ENCODE measurements at regions not wholly inside any gene's neighbourhood (a gene's known extent, or its start where the extent isn't known, plus 50 kb on each side); places are given as distances from the start of the nearest gene placed in this dataset.

- intact Hi-C loops (cut with DNase I) = no loop called here
- H3K9me3 ChIP-seq = no peaks in the 10 kb centered on the region
- no peak overlapping the region for H3K4me3 ChIP-seq
- H3K27me3 ChIP-seq (ENCODE audit: low read depth) = no peaks in the 10 kb centered on the region
- DNase-seq (no peak), ATAC-seq (no peak)
- H3K27ac ChIP-seq = no peak overlapping the region
- H3K36me3 ChIP-seq = no peaks in the 10 kb centered on the region
- no peaks in the 10 kb centered on the region for H3K4me1 ChIP-seq
- no peak for TF ChIP-seq CTCF (IDR thresholded peaks at IDR 0.05)
Measured at GRCh38 chr7:34488766-34489165, 169.3 kb upstream of the NPSR1 start.

GRCh38 chr7:34491899-34492298, 166.1 kb upstream of the NPSR1 start:
- no peaks in the 10 kb centered on the region for H3K4me1 ChIP-seq
- H3K36me3 ChIP-seq = no peaks in the 10 kb centered on the region
- intact Hi-C loops (cut with DNase I) = no loop called here
- no peak for ATAC-seq
- no peak for TF ChIP-seq CTCF (IDR thresholded peaks at IDR 0.05)
- H3K4me3 ChIP-seq = no peak overlapping the region
- H3K27me3 ChIP-seq (ENCODE audit: low read depth) = no peaks in the 10 kb centered on the region
- DNase-seq = no peak
- no peak overlapping the region for H3K27ac ChIP-seq
- no peaks in the 10 kb centered on the region for H3K9me3 ChIP-seq

- no peaks in the 10 kb centered on the region for H3K27me3 ChIP-seq (ENCODE audit: low read depth)
- no peaks in the 10 kb centered on the region for H3K4me1 ChIP-seq
- H3K27ac ChIP-seq = no peak overlapping the region
- ATAC-seq (no peak), DNase-seq (no peak)
- H3K4me3 ChIP-seq = no peak overlapping the region
- no peaks in the 10 kb centered on the region for H3K9me3 ChIP-seq
- intact Hi-C loops (cut with DNase I) = no loop called here
- TF ChIP-seq CTCF (IDR thresholded peaks at IDR 0.05) = no peak
- no peaks in the 10 kb centered on the region for H3K36me3 ChIP-seq
Measured at GRCh38 chr7:34493752-34494151, 164.3 kb upstream of the NPSR1 start.

- Histone ChIP-seq H3K4me3 (no peak overlapping the region), H3K9me3 (no peaks in the 10 kb centered on the region), H3K36me3 (no peaks in the 10 kb centered on the region), H3K27ac (no peak overlapping the region), H3K4me1 (no peaks in the 10 kb centered on the region), H3K27me3 (ENCODE audit: low read depth) (no peaks in the 10 kb centered on the region)
- intact Hi-C loops (cut with DNase I) = no loop called here
- no peak for ATAC-seq
- no peak for TF ChIP-seq CTCF (IDR thresholded peaks at IDR 0.05)
- no peak for DNase-seq
Measured at GRCh38 chr7:34497153-34497777, 160.8 kb upstream of the NPSR1 start.

GRCh38 chr7:34501156-34501555, 156.9 kb upstream of the NPSR1 start:
- Histone ChIP-seq H3K9me3 (no peaks in the 10 kb centered on the region), H3K4me3 (no peak overlapping the region), H3K27ac (no peak overlapping the region), H3K4me1 (no peaks in the 10 kb centered on the region), H3K36me3 (no peaks in the 10 kb centered on the region), H3K27me3 (ENCODE audit: low read depth) (no peaks in the 10 kb centered on the region)
- no peak for ATAC-seq
- intact Hi-C loops (cut with DNase I) = no loop called here
- no peak for TF ChIP-seq CTCF (IDR thresholded peaks at IDR 0.05)
- DNase-seq = no peak

GRCh38 chr7:34507191-34507590, 150.8 kb upstream of the NPSR1 start:
- DNase-seq = no peak
- Histone ChIP-seq H3K4me1 (no peaks in the 10 kb centered on the region), H3K9me3 (peaks cover 3% of the 10 kb centered on the region), H3K27ac (no peak overlapping the region), H3K4me3 (no peak overlapping the region), H3K36me3 (no peaks in the 10 kb centered on the region), H3K27me3 (ENCODE audit: low read depth) (no peaks in the 10 kb centered on the region)
- ATAC-seq = no peak
- intact Hi-C loops (cut with DNase I) = no loop called here
- no peak for TF ChIP-seq CTCF (IDR thresholded peaks at IDR 0.05)
